A673 (cell line): ENCODE measurements at regions not wholly inside any gene's neighbourhood (a gene's known extent, or its start where the extent isn't known, plus 50 kb on each side); places are given as distances from the start of the nearest gene placed in this dataset.

ENCODE experiments used
- EZH2 ChIP-seq: fragments of 200-600 bp; sonication (generic); IDR thresholded peaks from 2 replicates; pipeline ENCODE4 v1.6.1; 2017; ENCODE audit warnings: borderline replicate concordance, low read depth, mild to moderate bottlenecking, mixed read lengths, antibody characterized with exemption, low read length; ENCODE audit not compliant: poor library complexity, severe bottlenecking
- TF ChIP-seq, protein P1 (sequence below): fragments of 300-800, 200-600 bp; sonication (generic); conservative IDR thresholded peaks from 2 replicates; pipeline ENCODE4 v1.5.1; 2017; ENCODE audit warnings: low read depth, mild to moderate bottlenecking, antibody characterized with exemption, low read length, moderate library complexity, mixed read lengths

DNA sequence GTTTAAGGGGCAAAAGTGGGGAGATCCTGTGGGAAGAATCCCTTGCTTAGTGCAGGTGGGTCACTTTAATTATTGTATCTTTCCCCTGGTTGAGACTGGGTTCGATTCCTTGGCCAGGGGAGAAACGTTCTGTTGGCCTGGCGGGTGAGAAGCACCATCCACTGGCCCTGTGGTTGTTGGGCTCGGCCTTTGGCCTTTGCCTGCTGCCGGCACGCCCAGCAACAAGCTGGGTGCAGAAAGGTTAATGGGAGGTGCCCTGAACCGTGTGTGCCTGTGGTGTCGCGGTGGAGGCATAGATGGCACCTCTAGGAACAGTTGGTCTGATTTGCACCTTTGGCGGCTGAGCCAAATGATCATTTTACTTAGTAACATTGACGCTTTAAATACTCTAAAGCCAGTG, 363.6 kb upstream of the CNTNAP2 start:
- TF ChIP-seq, protein P1, sequence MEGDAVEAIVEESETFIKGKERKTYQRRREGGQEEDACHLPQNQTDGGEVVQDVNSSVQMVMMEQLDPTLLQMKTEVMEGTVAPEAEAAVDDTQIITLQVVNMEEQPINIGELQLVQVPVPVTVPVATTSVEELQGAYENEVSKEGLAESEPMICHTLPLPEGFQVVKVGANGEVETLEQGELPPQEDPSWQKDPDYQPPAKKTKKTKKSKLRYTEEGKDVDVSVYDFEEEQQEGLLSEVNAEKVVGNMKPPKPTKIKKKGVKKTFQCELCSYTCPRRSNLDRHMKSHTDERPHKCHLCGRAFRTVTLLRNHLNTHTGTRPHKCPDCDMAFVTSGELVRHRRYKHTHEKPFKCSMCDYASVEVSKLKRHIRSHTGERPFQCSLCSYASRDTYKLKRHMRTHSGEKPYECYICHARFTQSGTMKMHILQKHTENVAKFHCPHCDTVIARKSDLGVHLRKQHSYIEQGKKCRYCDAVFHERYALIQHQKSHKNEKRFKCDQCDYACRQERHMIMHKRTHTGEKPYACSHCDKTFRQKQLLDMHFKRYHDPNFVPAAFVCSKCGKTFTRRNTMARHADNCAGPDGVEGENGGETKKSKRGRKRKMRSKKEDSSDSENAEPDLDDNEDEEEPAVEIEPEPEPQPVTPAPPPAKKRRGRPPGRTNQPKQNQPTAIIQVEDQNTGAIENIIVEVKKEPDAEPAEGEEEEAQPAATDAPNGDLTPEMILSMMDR = no peak
- no peak for TF ChIP-seq EZH2
